ENCODE measurements at regions not wholly inside any gene's neighbourhood (a gene's known extent, or its start where the extent isn't known, plus 50 kb on each side); places are given as distances from the start of the nearest gene placed in this dataset.

GRCh38 chr1:34436836-34437235 is 260.1 kb downstream of the C1orf94 start:
- no peak for TF ChIP-seq CTCF (IDR thresholded peaks at IDR 0.05; ENCODE audit: insufficient read depth, low read length)
- no peak for TF ChIP-seq REST (IDR thresholded peaks at IDR 0.05; ENCODE audit: insufficient replicate concordance, low read depth)
- TF ChIP-seq POLR2AphosphoS5 (IDR thresholded peaks at IDR 0.05; ENCODE audit: low read depth), result no peak
- no peak for TF ChIP-seq GABPA (IDR thresholded peaks at IDR 0.05; ENCODE audit: low read depth)

All from HL-60 (cell line).